Neuronal stem cell (in vitro differentiated cells): ENCODE measurements at regions not wholly inside any gene's neighbourhood (a gene's known extent, or its start where the extent isn't known, plus 50 kb on each side); places are given as distances from the start of the nearest gene placed in this dataset.
"Not testable (repeated sequence)": the region's sequence is repeated elsewhere in the genome, so short reads cannot be mapped to it uniquely, and the experiment has no call there.

Source experiments
- DNase-seq: peaks from one replicate; pipeline ENCODE4 v3.0.0-alpha.2; 2013; ENCODE audit warnings: low spot score
- H2AFZ ChIP-seq: one replicate; pipeline ENCODE4 v1.6.1; 2013; ENCODE audit warnings: mild to moderate bottlenecking, low read length, inconsistent platforms
- H2AK5ac ChIP-seq: 2 replicates; pipeline ENCODE4 v1.6.1; 2013; ENCODE audit warnings: low read depth, mild to moderate bottlenecking, inconsistent platforms, low read length, moderate library complexity, mixed read lengths
- H2BK120ac ChIP-seq: 2 replicates; pipeline ENCODE4 v1.6.1; 2013; ENCODE audit warnings: low read depth, mild to moderate bottlenecking, inconsistent platforms, low read length, moderate library complexity, mixed read lengths
- H2BK12ac ChIP-seq: one replicate; pipeline ENCODE4 v1.6.1; 2013; ENCODE audit warnings: low read length, inconsistent platforms
- H2BK15ac ChIP-seq: 2 replicates; pipeline ENCODE4 v1.6.1; 2013; ENCODE audit warnings: mild to moderate bottlenecking, low read length, inconsistent platforms, mixed read lengths
- H2BK5ac ChIP-seq: one replicate; pipeline ENCODE4 v1.6.1; 2013; ENCODE audit warnings: inconsistent platforms, mild to moderate bottlenecking, low read length, moderate library complexity
- H3K14ac ChIP-seq: one replicate; pipeline ENCODE4 v1.6.1; 2013; ENCODE audit warnings: low read length, inconsistent platforms
- H3K18ac ChIP-seq: 2 replicates; pipeline ENCODE4 v1.6.1; 2013; ENCODE audit warnings: low read length, inconsistent platforms
- H3K23ac ChIP-seq: 2 replicates; pipeline ENCODE4 v1.6.1; 2013; ENCODE audit warnings: low read depth, mild to moderate bottlenecking, mixed read lengths, low read length, inconsistent platforms; ENCODE audit not compliant: poor library complexity
- H3K27ac ChIP-seq: replicated peaks from 3 replicates; pipeline ENCODE4 v1.5.1; 2013; ENCODE audit warnings: low read length, inconsistent platforms
- H3K27me3 ChIP-seq, 3 experiments: 2 replicates each; pipeline ENCODE4 v1.6.1; 2013; ENCODE audit warnings: low read length in 3 of 3, mild to moderate bottlenecking in 2 of 3, inconsistent platforms in 1 of 3, low read depth in 1 of 3, mixed read lengths in 1 of 3, moderate library complexity in 1 of 3; ENCODE audit not compliant: control insufficient read depth in 3 of 3, insufficient read depth in 3 of 3
- H3K36me3 ChIP-seq, 2 donors: replicated peaks in 1 of 2; 2 replicates each; pipeline ENCODE4 v1.6.1; 2013; ENCODE audit warnings: low read length in 2 of 2; ENCODE audit not compliant: control insufficient read depth in 2 of 2, insufficient read depth in 2 of 2
- H3K4ac ChIP-seq: 2 replicates; pipeline ENCODE4 v1.6.1; 2013; ENCODE audit warnings: inconsistent platforms, mild to moderate bottlenecking, low read length, moderate library complexity
- H3K4me1 ChIP-seq, 2 donors: 1 replicate in 1 of 2; 2 replicates in 1 of 2; pipeline ENCODE4 v1.6.1; 2013; ENCODE audit warnings: low read length in 2 of 2, low read depth in 1 of 2; ENCODE audit not compliant: control insufficient read depth in 2 of 2, insufficient read depth in 1 of 2
- H3K4me2 ChIP-seq: one replicate; pipeline ENCODE4 v1.6.1; 2013; ENCODE audit warnings: mild to moderate bottlenecking, low read length, inconsistent platforms; ENCODE audit not compliant: insufficient read depth, poor library complexity, severe bottlenecking
- H3K4me3 ChIP-seq, 2 donors: 2 replicates each; pipeline ENCODE4 v1.5.1; 2013; ENCODE audit warnings: low read length in 2 of 2, mild to moderate bottlenecking in 2 of 2, inconsistent platforms in 1 of 2, moderate library complexity in 1 of 2
- H3K79me1 ChIP-seq: one replicate; pipeline ENCODE4 v1.6.1; 2013; ENCODE audit warnings: low read depth, mild to moderate bottlenecking, inconsistent platforms, low read length, moderate library complexity
- H3K9ac ChIP-seq: one replicate; pipeline ENCODE4 v1.6.1; 2013; ENCODE audit warnings: mild to moderate bottlenecking, low read depth, low read length, inconsistent platforms; ENCODE audit not compliant: poor library complexity
- H3K9me3 ChIP-seq, 2 donors: replicated peaks in 1 of 2; 2 replicates each; pipeline versions ENCODE3 to v1.6.1; 2013; ENCODE audit warnings: low read length in 2 of 2, mild to moderate bottlenecking in 2 of 2, inconsistent platforms in 1 of 2, low read depth in 1 of 2, mixed read lengths in 1 of 2, moderate library complexity in 1 of 2; ENCODE audit not compliant: control insufficient read depth in 2 of 2, insufficient read depth in 1 of 2
- H4K8ac ChIP-seq: one replicate; pipeline ENCODE4 v1.6.1; 2013; ENCODE audit warnings: low read depth, mild to moderate bottlenecking, inconsistent platforms, low read length, moderate library complexity
- H4K91ac ChIP-seq: one replicate; pipeline ENCODE4 v1.6.1; 2013; ENCODE audit warnings: low read length, low read depth, mild to moderate bottlenecking, inconsistent platforms; ENCODE audit not compliant: poor library complexity
- WGBS, 2 donors: extraction: QIAGEN DNeasy Blood & Tissue Kit; methylation state at CpG; one replicate each; pipeline ENCODE4 v1.1.7; 2013; ENCODE audit warnings: missing lambda C conversion rate in 2 of 2, mixed read lengths in 1 of 2; ENCODE audit not compliant: insufficient read length in 2 of 2, insufficient replicate concordance in 1 of 2; ENCODE audit errors: extremely low coverage in 2 of 2; 5-methylcytosine and 5-hydroxymethylcytosine counted together

DNA sequence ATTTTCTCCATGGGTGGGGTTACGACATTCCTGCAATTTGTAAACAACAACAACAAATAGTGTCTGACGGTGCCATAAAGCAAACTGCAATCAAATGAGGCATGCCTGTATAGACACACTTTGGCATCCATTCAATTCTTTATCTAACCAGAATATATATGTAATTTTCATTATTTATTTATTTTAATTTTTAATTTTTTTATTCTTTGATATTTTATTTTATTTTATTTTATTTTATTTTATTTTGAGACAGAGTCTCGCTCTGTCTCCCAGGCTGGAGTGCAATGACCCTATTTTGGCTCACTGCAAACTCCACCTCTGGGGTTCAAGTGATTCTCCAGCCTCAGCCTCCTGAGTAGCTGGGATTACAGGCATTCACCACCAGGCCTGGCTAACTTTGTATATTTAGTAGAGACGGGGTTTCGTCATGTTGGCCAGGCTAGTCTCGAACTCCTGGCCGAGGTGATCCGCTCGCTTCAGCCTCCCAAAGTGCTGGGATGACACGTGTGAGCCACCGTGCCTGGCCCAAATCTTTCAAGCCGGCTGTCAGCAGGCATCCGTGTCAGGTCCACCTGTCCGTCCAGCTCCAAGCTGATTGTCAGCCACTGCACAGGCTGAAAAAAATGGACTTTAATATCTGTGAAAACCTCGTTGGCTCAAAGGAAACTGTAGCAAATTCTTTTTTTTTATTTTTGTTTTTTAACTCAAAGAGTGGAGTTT is 200.8 kb downstream of the ASMT start:
- no peaks in the 10 kb centered on the region for H3K9me3 ChIP-seq
- no peak overlapping the region for H4K91ac ChIP-seq
- DNase-seq = no peak
- H3K27ac ChIP-seq = no peak overlapping the region
- no peaks in the 10 kb centered on the region for H3K4me1 ChIP-seq
- no peak overlapping the region for H3K4me2 ChIP-seq
- H4K8ac ChIP-seq = no peak overlapping the region
- H2AFZ ChIP-seq = no peak overlapping the region
- no peak overlapping the region for H3K4ac ChIP-seq
- WGBS, 2 donors = no CpG with 5 or more reads among the region's 15 CpGs
- H3K14ac ChIP-seq = no peak overlapping the region
- no peak overlapping the region for H2BK5ac ChIP-seq
- H3K23ac ChIP-seq = no peak overlapping the region
- no peak overlapping the region for H2BK120ac ChIP-seq
- no peaks in the 10 kb centered on the region for H3K36me3 ChIP-seq
- no peaks in the 10 kb centered on the region for H3K79me1 ChIP-seq
- H3K18ac ChIP-seq = no peak overlapping the region
- H3K4me3 ChIP-seq = no peak overlapping the region
- no peaks in the 10 kb centered on the region for H3K27me3 ChIP-seq
- no peak overlapping the region for H2BK15ac ChIP-seq
- H2AK5ac ChIP-seq = no peak overlapping the region
- H2BK12ac ChIP-seq = no peak overlapping the region
- no peak overlapping the region for H3K9ac ChIP-seq

DNA sequence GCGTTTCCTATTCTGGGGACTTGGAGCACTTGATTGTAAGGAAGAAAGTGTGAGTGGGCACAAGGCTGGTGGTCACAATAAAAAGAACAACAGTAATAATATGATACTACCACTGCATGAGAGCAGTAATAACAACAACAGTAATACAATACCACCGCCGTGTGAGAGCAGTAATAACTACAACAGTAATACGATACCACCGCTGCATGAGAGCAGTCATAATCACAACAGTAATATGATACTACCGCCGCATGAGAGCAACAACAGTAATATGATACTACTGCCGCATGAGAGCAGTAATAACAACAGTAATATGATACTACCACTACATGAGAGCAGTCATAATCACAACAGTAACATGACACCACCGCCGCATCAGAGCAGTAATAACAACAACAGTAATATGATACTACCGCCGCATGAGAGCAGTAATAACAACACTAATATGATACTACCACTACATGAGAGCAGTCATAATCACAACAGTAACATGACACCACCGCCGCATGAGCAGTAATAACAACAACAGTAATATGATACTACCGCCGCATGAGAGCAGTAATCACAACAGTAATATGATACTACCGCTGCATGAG is 201.6 kb downstream of the ASMT start:
- H2BK5ac ChIP-seq, H3K36me3 ChIP-seq, H3K4me3 ChIP-seq, H3K9ac ChIP-seq, H4K91ac ChIP-seq, H3K23ac ChIP-seq, H3K4me2 ChIP-seq, H3K4ac ChIP-seq, H2BK15ac ChIP-seq, H2AK5ac ChIP-seq, H2AFZ ChIP-seq, H3K18ac ChIP-seq, H3K79me1 ChIP-seq, H3K4me1 ChIP-seq, H4K8ac ChIP-seq, H3K14ac ChIP-seq, H2BK120ac ChIP-seq, DNase-seq, H3K27ac ChIP-seq, H2BK12ac ChIP-seq, H3K9me3 ChIP-seq, H3K27me3 ChIP-seq: not testable (repeated sequence)
- WGBS, 2 donors = no CpG with 5 or more reads among the region's 17 CpGs

DNA sequence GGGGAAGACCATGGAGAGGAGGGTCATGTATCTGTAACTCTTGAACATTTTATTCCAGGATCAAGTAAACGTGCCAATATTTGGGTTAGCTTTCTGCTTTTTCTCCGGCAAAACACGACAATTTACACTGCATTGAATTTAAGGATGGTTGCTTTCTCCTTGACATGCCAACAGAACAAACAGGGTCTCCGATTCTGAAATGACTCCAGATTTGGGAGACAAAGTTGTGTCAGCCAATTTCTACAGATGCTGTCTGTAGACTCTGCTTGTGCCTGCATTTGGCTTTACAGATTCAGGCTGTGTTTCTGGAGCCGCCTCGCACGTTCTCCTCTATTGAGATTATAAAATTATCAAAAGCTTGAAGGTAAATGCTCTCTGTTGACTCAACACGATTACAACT is 207.0 kb downstream of the ASMT start:
- no peak overlapping the region for H4K8ac ChIP-seq
- no peak overlapping the region for H3K14ac ChIP-seq
- no peak overlapping the region for H3K4me3 ChIP-seq
- no peak overlapping the region for H3K27ac ChIP-seq
- H3K4me2 ChIP-seq = no peak overlapping the region
- no peaks in the 10 kb centered on the region for H3K27me3 ChIP-seq
- H3K23ac ChIP-seq = no peak overlapping the region
- no peak overlapping the region for H3K9ac ChIP-seq
- no peaks in the 10 kb centered on the region for H3K36me3 ChIP-seq
- no peak overlapping the region for H3K18ac ChIP-seq
- H2BK120ac ChIP-seq = no peak overlapping the region
- no peak overlapping the region for H3K4ac ChIP-seq
- H3K79me1 ChIP-seq = no peaks in the 10 kb centered on the region
- H2BK15ac ChIP-seq = no peak overlapping the region
- H2BK12ac ChIP-seq = no peak overlapping the region
- H4K91ac ChIP-seq = no peak overlapping the region
- H2AK5ac ChIP-seq = no peak overlapping the region
- H2AFZ ChIP-seq = no peak overlapping the region
- no peak overlapping the region for H2BK5ac ChIP-seq
- no peaks in the 10 kb centered on the region for H3K9me3 ChIP-seq
- no CpG with 5 or more reads among the region's 8 CpGs for WGBS, 2 donors
- peaks cover 0 to 2% of the 10 kb centered on the region in 2 donors for H3K4me1 ChIP-seq
- no peak for DNase-seq

DNA sequence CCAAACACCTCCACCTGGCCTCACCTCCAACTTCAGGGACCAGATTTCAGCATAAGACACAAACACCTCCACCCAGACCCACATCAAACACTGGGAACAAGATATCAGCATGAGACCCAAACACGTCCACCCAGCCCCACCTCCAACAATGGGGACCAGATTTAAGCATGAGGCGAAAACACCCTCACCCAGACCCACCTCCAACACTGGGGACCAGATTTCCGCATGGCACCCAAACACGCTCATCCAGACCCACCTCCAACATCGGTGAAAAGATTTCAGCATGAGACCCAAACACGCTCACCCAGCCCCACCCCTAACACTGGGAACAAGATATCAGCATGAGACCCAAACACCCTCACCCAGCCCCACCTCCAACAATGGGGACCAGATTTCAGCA is 210.0 kb downstream of the ASMT start:
- Histone ChIP-seq H3K27me3 (no peaks in the 10 kb centered on the region), H3K4ac (no peak overlapping the region), H3K23ac (no peak overlapping the region), H3K9me3 (no peaks in the 10 kb centered on the region), H3K27ac (no peak overlapping the region), H3K4me1 (peaks cover 0 to 2% of the 10 kb centered on the region in 2 donors), H3K9ac (no peak overlapping the region), H3K4me2 (no peak overlapping the region), H2AK5ac (no peak overlapping the region), H3K18ac (no peak overlapping the region), H4K8ac (no peak overlapping the region), H2AFZ (no peak overlapping the region), H3K36me3 (no peaks in the 10 kb centered on the region), H3K14ac (no peak overlapping the region), H2BK12ac (no peak overlapping the region), H2BK5ac (no peak overlapping the region), H2BK15ac (no peak overlapping the region), H3K79me1 (no peaks in the 10 kb centered on the region), H2BK120ac (no peak overlapping the region), H4K91ac (no peak overlapping the region), H3K4me3 (no peak overlapping the region)
- DNase-seq = no peak
- WGBS, 2 donors = no CpG with 5 or more reads among the region's 6 CpGs
